ENCODE measurements at regions not wholly inside any gene's neighbourhood (a gene's known extent, or its start where the extent isn't known, plus 50 kb on each side); places are given as distances from the start of the nearest gene placed in this dataset.
A peak's percentile ranks its signal among the peaks of the same experiment; 100 is the strongest.

GRCh38 chr6:40899684-40900155 lies 139.3 kb downstream of the UNC5CL start (continued):
- TF ChIP-seq, protein P1, sequence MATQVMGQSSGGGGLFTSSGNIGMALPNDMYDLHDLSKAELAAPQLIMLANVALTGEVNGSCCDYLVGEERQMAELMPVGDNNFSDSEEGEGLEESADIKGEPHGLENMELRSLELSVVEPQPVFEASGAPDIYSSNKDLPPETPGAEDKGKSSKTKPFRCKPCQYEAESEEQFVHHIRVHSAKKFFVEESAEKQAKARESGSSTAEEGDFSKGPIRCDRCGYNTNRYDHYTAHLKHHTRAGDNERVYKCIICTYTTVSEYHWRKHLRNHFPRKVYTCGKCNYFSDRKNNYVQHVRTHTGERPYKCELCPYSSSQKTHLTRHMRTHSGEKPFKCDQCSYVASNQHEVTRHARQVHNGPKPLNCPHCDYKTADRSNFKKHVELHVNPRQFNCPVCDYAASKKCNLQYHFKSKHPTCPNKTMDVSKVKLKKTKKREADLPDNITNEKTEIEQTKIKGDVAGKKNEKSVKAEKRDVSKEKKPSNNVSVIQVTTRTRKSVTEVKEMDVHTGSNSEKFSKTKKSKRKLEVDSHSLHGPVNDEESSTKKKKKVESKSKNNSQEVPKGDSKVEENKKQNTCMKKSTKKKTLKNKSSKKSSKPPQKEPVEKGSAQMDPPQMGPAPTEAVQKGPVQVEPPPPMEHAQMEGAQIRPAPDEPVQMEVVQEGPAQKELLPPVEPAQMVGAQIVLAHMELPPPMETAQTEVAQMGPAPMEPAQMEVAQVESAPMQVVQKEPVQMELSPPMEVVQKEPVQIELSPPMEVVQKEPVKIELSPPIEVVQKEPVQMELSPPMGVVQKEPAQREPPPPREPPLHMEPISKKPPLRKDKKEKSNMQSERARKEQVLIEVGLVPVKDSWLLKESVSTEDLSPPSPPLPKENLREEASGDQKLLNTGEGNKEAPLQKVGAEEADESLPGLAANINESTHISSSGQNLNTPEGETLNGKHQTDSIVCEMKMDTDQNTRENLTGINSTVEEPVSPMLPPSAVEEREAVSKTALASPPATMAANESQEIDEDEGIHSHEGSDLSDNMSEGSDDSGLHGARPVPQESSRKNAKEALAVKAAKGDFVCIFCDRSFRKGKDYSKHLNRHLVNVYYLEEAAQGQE (IDR thresholded peaks at IDR 0.05; ENCODE audit: borderline replicate concordance in 1 of 2, low read depth in 1 of 2, low read length in 2 of 2): peak in 1 of 2 experiments; percentile 56; a peak in 1 of 4 replicates
- TF ChIP-seq IRF2 (CRISPR knock-in tag; IDR thresholded peaks at IDR 0.05): peak; percentile 48; the same call in 1 of the 2 replicates
- TF ChIP-seq, protein P2, sequence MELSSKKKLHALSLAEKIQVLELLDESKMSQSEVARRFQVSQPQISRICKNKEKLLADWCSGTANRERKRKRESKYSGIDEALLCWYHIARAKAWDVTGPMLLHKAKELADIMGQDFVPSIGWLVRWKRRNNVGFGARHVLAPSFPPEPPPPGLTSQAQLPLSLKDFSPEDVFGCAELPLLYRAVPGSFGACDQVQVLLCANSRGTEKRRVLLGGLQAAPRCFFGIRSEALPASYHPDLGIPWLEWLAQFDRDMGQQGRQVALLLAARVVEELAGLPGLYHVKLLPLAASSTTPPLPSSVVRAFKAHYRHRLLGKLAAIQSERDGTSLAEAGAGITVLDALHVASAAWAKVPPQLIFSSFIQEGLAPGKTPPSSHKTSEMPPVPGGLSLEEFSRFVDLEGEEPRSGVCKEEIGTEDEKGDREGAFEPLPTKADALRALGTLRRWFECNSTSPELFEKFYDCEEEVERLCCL (CRISPR knock-in tag; IDR thresholded peaks at IDR 0.05; ENCODE audit: borderline replicate concordance): no peak
- peak; percentile 81; the same call in 1 of the 2 replicates for TF ChIP-seq GTF3A (CRISPR knock-in tag; conservative IDR thresholded peaks at IDR 0.05)
- no peak for TF ChIP-seq ZBTB42 (CRISPR knock-in tag; IDR thresholded peaks at IDR 0.05)
- peak; percentile 70 for TF ChIP-seq ZNF747 (CRISPR knock-in tag; IDR thresholded peaks at IDR 0.05; ENCODE audit: borderline replicate concordance)
- TF ChIP-seq, protein P3, sequence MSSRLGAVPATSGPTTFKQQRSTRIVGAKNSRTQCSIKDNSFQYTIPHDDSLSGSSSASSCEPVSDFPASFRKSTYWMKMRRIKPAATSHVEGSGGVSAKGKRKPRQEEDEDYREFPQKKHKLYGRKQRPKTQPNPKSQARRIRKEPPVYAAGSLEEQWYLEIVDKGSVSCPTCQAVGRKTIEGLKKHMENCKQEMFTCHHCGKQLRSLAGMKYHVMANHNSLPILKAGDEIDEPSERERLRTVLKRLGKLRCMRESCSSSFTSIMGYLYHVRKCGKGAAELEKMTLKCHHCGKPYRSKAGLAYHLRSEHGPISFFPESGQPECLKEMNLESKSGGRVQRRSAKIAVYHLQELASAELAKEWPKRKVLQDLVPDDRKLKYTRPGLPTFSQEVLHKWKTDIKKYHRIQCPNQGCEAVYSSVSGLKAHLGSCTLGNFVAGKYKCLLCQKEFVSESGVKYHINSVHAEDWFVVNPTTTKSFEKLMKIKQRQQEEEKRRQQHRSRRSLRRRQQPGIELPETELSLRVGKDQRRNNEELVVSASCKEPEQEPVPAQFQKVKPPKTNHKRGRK (CRISPR knock-in tag; IDR thresholded peaks at IDR 0.05): no peak
- peak; percentile 35; the same call in 1 of the 2 replicates for TF ChIP-seq KDM3A (CRISPR knock-in tag; IDR thresholded peaks at IDR 0.05; ENCODE audit: low read depth)
- TF ChIP-seq ZNF615 (CRISPR knock-in tag; IDR thresholded peaks at IDR 0.05; ENCODE audit: borderline replicate concordance): no peak
- no peak for TF ChIP-seq PBX2 (CRISPR knock-in tag; IDR thresholded peaks at IDR 0.05)
- peak; percentile 75; the same call in 1 of the 2 replicates for TF ChIP-seq ZNF580 (CRISPR knock-in tag; IDR thresholded peaks at IDR 0.05; ENCODE audit: borderline replicate concordance, low read depth)
- TF ChIP-seq SALL1 (CRISPR knock-in tag; IDR thresholded peaks at IDR 0.05): peak; percentile 78
- TF ChIP-seq ELF4 (CRISPR knock-in tag; IDR thresholded peaks at IDR 0.05; ENCODE audit: borderline replicate concordance): no peak
- 0 out of 4 replicates have a peak, but pooled peaks of 1 of the 2 experiments have one; percentile 36 for TF ChIP-seq KLF16 (CRISPR knock-in tag; IDR thresholded peaks at IDR 0.05)
- peak; percentile 89 for TF ChIP-seq MTA1 (CRISPR knock-in tag; IDR thresholded peaks at IDR 0.05; ENCODE audit: borderline replicate concordance)
- peak; percentile 88 for TF ChIP-seq ZGPAT (CRISPR knock-in tag; IDR thresholded peaks at IDR 0.05)
- peak; percentile 71 for TF ChIP-seq HDAC1 (CRISPR knock-in tag; IDR thresholded peaks at IDR 0.05)
- TF ChIP-seq SMARCC2 (IDR thresholded peaks at IDR 0.05): no peak
- TF ChIP-seq TCF7 (IDR thresholded peaks at IDR 0.05; ENCODE audit: low read depth): peak; percentile 98
